SKM-1 (cell line): ENCODE measurements at regions not wholly inside any gene's neighbourhood (a gene's known extent, or its start where the extent isn't known, plus 50 kb on each side); places are given as distances from the start of the nearest gene placed in this dataset.
"Not testable (repeated sequence)": the region's sequence is repeated elsewhere in the genome, so short reads cannot be mapped to it uniquely, and the experiment has no call there.

Experiments used
- DNase-seq: peaks from one replicate; lab custom pipeline; 2025; ENCODE audit not compliant: unreplicated experiment; lab: John Stamatoyannopoulos, UW

DNA sequence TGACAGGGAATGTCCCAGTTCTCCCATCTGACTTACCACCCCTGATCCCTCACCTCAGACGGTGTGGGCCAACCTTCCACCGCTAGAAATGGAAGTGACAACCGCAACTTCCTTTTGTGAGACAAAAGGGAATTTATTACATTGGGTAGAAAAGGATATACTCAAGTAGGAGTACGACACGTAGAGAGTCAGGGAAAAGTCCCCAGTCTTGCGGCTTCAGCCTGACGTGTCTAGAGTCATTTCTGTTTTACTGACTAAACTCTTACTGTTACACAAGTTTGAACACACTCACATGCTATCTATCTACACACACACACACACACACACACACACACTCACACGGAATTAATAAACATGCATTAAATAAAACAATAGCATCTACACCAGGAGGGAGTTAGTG is 178.9 kb downstream of the COPRS start:
- peak; percentile 46 for DNase-seq

DNA sequence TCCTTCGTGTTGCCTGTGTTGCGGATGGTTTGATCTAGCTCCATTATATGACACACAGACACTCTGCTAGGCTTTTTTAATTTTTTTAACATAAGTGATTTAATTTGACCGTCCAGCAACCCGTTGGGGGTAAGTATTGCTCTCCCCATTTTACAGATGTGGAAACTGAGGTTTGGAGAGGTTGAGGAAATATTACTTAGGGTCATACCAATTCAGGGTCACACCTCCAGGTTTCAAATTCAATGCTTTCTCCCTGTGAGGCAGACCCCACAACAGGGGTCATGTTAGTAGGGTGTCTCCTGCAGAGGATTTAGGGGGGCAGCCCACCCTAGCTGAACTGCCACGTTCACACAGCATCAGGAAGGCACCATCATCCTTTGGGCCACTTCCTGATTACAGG is 179.4 kb downstream of the COPRS start:
- no peak for DNase-seq

DNA sequence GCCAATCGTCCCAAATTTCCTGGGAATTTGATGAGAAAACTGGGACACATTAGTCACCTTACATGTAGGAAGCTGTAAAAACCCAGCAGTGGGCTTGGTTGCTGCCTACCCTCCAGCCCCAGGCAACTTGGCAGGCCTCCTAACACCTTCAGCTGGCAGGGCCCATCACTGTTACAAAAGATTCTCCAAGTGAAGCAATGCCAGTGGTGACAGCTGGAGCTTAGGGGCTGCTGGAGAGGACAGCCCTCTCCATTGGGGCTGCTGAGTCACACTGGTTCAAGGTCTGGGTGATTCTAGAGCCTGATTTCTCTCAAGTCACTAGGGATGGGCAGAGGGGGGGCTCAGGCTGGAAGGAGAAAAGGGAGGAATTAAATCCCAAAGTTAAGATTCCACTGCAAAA is 180.6 kb downstream of the COPRS start:
- DNase-seq = no peak

DNA sequence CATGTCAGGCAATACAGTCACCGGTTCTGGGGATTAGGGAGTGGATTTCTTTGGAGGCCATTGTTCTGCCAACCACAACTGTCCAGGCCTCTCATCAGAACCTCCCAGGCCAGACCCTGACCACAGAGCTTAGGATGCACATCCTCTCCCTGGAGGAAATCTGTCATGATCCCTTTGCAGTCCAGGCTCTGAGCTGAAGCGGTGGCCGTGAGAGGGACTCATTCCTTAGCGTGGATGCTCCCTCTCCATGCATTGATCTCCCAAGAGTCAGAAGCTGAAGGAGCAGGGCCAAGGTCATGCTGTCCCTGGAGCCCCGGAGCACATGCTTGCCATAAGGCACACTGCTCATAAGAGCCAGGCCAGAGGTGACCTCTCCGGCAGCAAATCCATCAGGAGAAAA is 181.4 kb downstream of the COPRS start:
- DNase-seq = no peak

DNA sequence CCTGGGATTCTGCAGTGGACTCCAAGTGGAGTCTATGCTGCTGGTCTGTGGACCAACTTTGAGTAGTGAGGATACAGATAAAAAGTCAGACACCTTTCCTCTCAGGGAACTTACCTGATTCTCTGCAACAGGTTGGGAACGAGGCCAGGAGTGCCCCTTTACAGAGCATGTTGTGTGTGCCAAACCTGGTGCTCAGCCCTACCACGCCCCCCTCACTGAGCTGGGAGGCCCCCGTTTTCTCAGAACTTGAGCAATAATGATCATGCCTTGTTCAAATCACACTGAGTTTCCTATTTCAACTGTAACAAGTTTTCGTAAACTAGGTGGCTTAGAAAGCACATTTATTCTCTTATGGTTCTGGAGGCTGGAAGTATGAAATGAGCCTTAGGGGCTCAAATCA is 182.0 kb downstream of the COPRS start:
- DNase-seq = no peak

DNA sequence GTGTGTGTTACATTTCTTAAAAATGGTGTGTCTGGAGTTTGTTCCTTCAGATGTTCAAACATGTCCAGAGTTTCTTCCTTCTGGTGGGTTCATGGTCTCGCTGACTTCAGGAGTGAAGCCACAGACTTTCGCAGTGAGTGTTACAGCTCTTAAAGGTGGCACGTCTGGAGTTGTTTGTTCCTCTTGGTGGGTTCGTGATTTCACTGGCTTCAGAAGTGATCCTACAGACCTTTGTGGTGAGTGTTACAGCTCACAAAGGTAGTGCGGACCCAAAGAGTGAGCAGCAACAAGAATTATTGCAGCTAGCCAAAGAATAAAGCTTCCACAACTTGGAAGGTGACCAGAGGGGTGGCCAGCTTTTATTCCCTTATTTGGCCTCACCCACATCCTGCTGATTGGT is 183.7 kb downstream of the COPRS start:
- not testable (repeated sequence) for DNase-seq

DNA sequence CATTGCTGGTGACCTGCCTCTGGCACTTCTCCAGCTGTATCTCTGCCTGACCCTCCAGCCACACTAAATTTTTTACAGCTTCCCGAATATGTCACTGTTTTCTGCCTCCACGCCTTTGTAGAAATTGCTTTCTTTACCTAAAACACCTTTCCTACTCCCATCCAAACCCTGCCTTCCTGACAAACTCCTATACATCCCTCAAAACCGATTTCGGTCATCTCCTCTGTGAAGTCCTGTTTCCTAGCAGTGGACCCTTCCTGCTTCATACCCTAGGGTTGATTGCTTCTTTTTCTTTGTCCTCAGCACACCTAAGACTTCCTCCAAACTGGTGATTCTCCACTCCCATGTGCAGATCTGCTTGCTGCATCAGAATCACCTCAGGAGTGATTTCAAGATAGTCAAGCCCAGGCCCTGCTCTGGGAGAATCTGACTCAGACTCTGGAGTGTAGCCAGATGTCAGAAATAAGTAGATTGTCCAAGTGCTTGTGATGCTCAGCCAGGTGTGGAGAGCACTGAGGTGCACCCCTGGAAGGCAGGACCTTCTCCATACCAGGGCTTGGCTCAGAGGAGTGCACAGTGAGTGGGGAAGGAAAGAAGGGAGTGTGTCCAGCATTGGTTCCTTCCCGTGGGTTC is 184.2 kb downstream of the COPRS start:
- no peak for DNase-seq

DNA sequence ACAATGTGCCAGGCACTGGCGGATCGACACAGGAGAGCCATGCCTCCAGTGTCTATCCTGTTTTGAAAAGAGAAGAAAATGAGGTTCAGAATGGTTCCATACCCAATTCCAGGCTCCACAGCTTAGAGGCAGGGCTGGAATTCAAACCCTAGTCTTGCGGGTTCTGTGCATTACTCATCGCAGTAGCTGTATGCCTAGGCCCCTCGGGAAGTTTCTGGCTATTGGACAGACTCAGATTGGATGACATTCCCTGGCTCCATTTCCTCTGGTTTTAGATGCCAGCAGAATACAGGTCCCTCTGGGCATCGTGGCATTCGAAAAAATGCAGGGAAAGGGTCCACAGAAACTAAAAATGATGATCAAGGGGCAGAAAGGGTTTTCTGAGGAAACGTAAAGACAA is 184.7 kb downstream of the COPRS start:
- no peak for DNase-seq

DNA sequence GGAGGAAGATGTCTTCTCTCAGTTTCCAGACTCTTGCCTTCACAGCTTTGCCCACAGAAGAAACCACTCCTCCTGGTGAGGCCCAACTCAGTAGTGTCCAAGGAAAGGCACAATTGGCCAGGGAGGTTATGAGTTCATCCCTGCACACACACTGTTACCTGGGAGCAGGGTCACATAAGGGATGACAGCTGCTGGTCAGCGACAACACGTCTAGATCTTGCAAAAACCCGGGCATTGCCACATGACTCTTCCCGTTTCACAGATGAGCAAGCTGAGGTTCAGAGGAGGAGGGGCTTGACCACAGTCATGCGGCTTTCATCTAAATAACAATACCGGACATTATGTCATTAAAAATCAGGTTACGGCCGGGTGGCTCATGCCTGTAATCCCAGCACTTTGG is 186.0 kb downstream of the COPRS start:
- DNase-seq = no peak

DNA sequence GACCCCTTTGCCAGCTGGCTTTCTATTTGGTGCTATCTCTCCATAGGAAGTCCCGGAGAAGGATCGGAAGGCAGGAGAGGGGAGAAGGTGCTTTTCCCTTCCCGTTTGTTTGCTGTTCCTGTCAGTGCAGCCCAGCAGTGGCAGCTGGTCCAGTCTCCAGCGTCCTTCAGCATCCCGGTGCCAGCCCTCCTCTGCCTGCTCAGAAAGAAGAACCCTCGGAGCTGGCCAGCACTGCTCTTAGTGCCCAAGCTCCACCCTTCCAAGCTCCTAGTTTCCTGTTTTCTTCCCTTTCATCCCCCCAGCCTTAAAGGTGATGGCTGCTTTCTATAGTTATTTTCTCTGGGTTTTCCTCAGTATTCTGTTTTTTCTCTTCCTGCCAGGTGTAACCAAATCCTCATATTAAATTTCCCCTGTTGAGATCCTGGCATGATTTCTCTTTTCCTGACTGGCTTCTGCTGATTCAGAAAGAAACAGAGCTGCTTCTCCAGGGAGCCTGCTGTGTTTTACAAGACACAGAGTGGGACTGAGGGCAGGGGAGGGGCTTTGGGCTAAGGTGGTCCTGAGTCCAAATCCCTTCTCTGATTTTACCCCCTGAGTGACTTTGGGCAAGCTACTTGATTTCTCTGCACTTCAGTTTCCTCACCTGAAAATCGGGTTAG is 186.8 kb downstream of the COPRS start:
- DNase-seq = no peak

DNA sequence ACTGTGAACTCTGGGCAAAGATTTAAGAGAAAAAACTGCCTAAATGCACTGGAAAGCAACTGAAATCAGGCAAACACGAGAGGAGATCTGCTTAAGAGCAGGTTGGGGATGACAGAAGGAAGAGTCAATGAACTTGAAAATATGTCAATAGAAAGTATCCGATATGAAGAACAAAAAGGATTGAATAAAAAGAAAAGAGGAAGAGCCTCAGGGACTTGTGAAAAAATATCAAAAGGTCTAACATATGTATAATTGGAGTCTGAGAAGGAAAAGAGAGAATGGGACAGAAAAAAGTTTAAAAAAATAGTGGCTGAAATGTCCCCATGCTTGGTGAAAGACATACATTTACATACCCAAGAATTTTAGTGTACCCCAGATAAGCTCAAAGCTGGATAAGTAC is 195.5 kb downstream of the COPRS start:
- DNase-seq = no peak

DNA sequence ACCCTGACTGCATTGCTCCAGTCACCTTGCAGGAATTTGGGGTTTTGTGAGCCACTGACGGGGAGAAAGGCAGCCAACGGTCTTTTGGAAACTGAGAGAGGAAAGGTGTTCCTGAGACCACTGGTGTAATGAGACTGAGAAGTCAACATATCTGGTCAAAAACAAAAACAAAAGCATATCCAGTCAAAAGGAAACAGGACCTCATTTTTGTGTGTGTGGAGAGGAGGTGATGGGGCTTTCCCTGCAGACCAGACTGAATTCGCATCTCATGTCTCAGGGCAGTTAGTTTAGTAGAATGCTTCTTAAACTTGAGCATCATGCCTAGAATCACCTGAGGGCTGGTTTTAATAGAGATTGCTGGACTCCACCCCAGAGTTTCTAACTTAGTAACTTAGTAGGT is 198.4 kb downstream of the COPRS start:
- DNase-seq = no peak

DNA sequence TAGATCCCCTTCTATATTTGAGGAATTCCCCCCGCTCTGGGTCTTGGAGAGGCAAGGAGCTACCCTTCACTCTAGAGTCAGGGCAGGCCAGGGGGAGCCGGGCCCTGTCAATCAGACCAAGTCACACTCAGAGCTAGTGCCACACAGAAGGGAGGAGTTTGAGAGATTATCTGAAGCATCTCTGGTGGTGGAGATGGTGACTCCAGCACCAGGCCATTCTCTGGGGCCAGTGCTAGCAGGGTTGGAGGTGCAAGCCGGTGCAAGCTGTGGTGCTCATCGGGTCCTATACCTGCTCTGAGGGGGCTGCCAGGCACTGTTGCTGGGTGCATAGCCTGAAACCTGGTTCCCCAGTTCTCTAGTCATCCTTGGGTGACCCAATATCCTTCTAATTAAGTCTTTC is 201.2 kb downstream of the COPRS start:
- DNase-seq = no peak

DNA sequence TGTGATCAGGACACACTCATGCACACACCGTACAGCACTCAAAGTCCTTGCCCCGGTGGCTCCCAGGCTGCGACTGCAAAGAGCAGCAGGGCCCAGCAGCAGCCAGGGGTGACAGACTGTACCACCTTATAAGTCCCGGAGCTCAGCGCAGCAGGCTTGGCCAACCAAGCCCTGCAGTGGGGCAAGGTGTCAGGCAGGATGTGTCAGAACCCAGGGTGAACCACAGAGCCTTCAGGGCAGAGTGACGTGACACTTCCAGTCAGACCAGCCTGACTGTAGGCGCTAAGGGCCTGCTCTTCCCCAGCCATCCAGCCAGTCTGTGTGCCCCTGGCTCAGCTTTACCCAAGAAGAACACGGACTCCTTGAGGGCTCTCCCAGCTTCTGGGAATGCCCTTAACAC is 204.1 kb downstream of the COPRS start:
- DNase-seq = no peak

DNA sequence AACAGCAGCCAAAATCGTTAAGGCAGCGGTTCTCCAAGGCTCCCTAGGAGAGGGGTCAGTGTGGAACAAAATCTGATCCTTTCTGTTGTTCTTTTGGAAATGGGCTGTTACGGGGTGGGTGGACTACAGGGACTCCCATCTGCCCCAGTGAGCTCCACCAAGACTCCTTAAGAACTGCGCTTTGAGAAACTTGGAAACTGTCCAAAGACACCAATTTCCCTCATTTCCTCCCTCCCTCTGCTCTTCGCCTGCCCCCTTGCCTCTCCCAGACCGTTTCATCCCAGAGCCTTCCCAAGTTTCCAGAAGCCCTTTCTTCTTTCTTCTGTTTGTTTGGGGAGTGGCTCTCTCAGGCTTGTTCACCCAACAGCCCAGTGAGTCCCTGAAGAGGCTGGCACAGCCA is 205.4 kb downstream of the COPRS start:
- DNase-seq = no peak

DNA sequence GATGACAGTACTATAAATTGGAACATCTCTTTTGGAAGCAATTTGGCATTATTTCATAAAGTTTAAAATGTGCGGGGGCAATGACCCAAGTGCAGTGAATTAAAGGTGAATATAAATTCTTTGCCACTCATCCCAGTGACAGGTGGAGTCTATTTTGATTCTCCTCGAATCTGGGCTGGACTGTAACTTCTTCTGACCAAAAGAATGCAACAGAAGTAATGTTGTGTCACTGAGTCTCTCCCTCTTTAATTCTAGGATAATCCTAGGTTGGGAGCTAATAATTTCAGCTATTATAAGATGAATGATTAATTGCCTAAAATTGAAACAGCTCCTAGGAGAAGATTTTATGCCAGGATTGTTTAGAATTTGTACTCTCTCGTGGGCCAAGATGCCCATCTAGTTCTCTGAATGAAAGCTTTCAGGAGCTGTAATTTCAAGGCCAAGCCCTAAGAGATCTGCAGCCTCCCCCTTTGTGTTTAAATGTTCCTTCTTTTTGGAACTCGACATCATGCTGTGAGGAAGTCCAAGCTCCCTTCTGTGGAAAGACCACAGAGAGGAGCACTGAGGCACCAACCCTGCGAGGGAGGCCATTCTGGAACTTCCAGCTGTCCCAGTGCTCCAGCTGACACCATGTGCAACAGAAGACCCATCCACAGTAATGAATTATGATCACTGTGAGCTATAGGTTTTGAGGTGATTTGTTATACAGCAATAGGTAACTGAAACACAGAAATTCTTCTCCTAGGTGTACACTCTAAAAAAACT is 208.1 kb downstream of the COPRS start:
- DNase-seq = no peak

DNA sequence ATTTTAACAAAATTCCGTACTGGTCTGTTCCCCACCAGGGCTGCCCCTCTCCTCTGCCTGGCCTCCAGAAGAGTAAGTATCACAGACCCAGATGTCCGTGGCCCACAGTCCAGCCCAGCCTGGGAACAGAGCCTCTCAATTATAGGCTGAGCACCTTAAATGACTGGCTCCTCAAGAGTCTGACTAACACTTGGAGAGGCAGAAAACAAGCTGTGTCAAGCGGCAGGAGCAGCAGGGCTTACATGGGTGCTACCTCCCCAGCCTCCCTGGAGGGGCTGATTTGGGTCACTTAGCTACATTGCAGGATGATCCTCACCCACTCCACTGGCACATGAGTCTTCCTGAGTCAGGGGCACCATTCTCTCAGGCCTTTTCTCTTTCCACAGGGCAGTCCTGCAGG is 209.7 kb downstream of the COPRS start:
- no peak for DNase-seq

DNA sequence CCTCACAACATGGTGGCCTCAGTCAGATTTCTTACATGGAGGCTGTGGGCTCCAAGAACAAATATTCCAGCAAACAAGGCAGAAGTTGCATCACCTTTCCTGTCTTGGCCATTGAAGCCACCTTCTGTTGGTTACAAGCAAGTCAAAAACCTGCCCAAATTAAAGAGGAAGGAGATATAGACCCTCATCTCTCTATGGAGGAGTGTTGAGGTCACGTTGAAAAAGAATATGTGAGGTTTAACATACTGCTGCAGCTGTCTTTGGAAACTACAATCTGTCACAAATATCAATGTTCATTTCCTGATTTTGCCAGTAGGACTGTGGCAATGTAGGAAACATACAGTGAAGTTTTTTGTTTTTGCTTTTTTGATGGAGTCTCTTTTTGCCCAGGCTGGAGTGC is 211.4 kb downstream of the COPRS start:
- DNase-seq = no peak

DNA sequence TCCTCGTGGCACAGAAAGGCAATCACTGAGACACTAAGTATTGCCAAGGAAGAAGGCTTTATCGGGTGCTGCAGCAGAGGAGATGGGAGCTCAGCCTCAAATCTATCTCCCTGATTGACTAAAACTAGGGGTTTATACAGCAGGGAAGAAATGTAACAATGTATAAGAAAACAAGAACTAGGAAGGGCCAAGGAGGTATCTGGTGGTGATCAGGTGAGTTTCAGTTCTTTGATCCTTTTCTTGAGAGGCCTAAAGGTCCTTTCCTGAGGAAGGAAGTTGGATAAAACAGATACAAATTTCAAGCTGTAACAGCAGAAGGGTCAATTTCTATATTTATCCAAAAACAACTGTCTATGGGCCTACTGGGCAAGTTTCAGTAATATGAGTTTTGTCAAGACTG is 212.4 kb downstream of the COPRS start:
- no peak for DNase-seq

DNA sequence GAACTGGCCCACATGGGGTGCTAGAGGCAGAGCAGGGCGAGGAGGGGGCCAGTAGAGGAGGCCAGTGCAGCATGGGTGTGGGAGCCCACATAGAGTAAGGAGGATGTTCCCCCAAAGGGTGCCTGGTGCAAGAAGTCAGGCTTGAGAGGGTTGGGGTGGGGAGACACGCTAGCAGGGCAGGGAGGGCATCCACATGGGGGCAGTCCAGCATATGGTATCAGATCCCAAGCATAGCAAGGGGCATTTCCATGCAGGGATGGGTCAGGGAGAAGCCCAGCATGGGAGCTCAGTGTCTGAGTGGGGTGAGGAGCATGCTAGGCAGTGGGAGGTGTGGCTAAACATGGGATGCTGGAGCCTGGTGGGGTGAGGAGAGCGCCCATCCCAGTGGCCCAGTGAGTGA is 213.7 kb downstream of the COPRS start:
- DNase-seq = no peak

DNA sequence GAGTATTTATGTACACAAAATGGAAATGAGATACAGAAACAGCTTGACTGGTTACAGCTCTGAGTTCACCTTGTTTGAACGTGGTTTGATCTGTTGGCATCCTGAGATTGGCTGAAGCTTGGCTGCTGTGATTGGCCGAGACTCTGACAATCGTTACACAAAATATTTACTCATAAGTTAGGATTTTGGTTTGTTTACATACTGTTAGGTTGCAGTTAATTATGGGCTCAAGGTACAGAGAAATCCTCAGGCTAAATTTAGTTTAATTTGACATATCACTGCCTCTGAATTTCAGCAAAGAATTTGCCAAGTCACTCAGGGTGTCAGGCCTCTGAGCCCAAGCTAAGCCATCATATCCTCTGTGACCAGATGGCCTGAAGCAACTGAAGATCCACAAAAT is 227.3 kb downstream of the COPRS start:
- no peak for DNase-seq

DNA sequence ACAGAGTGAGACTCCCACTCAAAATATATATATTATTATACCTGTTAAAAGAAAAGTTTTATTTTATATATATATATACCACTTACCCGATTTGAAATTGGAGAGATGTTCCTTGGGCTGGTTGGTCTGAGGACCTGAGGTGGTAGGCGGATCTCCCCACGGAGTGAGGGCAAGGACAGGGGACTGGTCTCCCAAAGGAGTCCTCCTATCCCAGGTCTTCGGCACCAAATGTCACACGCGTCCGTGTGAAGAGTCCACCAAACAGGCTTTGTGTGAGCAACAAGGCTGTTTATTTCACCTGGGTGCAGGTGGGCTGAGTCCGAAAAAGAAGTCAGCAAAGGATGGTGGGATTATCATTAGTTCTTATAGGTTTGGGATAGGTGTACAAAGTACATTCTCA is 228.2 kb downstream of the COPRS start:
- not testable (repeated sequence) for DNase-seq
